ENCODE measurements at regions not wholly inside any gene's neighbourhood (a gene's known extent, or its start where the extent isn't known, plus 50 kb on each side); places are given as distances from the start of the nearest gene placed in this dataset.
"Not testable (repeated sequence)": the region's sequence is repeated elsewhere in the genome, so short reads cannot be mapped to it uniquely, and the experiment has no call there.

- DNase-seq (ENCODE audit: low spot score): no peak
These were observed 1169.7 kb downstream of the DIAPH3 start for GRCh38 chr13:58994077-58994476.

GRCh38 chr13:58994777-58995176 lies 1169.0 kb downstream of the DIAPH3 start:
- DNase-seq (ENCODE audit: low spot score): no peak

- DNase-seq (ENCODE audit: low spot score): no peak
These were observed 1165.0 kb downstream of the DIAPH3 start for GRCh38 chr13:58998716-58999115.

- DNase-seq (ENCODE audit: low spot score): no peak
These were observed 1163.9 kb downstream of the DIAPH3 start for GRCh38 chr13:58999851-59000250.

- no peak for DNase-seq (ENCODE audit: low spot score)
These were observed 1163.0 kb downstream of the DIAPH3 start for GRCh38 chr13:59000770-59001169.

GRCh38 chr13:59012731-59013130 lies 1151.0 kb downstream of the DIAPH3 start:
- no peak for DNase-seq (ENCODE audit: low spot score)

- no peak for DNase-seq (ENCODE audit: low spot score)
These were observed 1147.5 kb downstream of the DIAPH3 start for GRCh38 chr13:59016250-59016649.

GRCh38 chr13:59024434-59024833 lies 1139.3 kb downstream of the DIAPH3 start:
- no peak for DNase-seq (ENCODE audit: low spot score)

- DNase-seq (ENCODE audit: low spot score): no peak
These were observed 1129.5 kb downstream of the DIAPH3 start for GRCh38 chr13:59034198-59034597.

- DNase-seq (ENCODE audit: low spot score): no peak
These were observed 1124.9 kb downstream of the DIAPH3 start for GRCh38 chr13:59038824-59039223.

GRCh38 chr13:59043016-59043415 lies 1120.7 kb downstream of the DIAPH3 start:
- DNase-seq (ENCODE audit: low spot score): no peak

- DNase-seq (ENCODE audit: low spot score): no peak
These were observed 1116.2 kb downstream of the DIAPH3 start for GRCh38 chr13:59047546-59047945.

- DNase-seq (ENCODE audit: low spot score): no peak
These were observed 1102.1 kb downstream of the DIAPH3 start for GRCh38 chr13:59061621-59062020.

- peak; percentile 3 for DNase-seq (ENCODE audit: low spot score)
These were observed 1099.7 kb downstream of the DIAPH3 start for GRCh38 chr13:59064042-59064441.

GRCh38 chr13:59076386-59076785 lies 1087.3 kb downstream of the DIAPH3 start:
- DNase-seq (ENCODE audit: low spot score): not testable (repeated sequence)

GRCh38 chr13:59086147-59086546 lies 1077.6 kb downstream of the DIAPH3 start:
- DNase-seq (ENCODE audit: low spot score): no peak

GRCh38 chr13:59088716-59089115 lies 1075.0 kb downstream of the DIAPH3 start:
- DNase-seq (ENCODE audit: low spot score): no peak

GRCh38 chr13:59094181-59094580 lies 1069.5 kb downstream of the DIAPH3 start:
- no peak for DNase-seq (ENCODE audit: low spot score)

GRCh38 chr13:59099182-59099974 lies 1064.3 kb downstream of the DIAPH3 start:
- no peak for DNase-seq (ENCODE audit: low spot score)

- DNase-seq (ENCODE audit: low spot score): no peak
These were observed 1060.5 kb downstream of the DIAPH3 start for GRCh38 chr13:59103004-59103768.

- DNase-seq (ENCODE audit: low spot score): no peak
These were observed 1052.0 kb downstream of the DIAPH3 start for GRCh38 chr13:59111751-59112171.

- DNase-seq (ENCODE audit: low spot score): no peak
These were observed 1051.5 kb downstream of the DIAPH3 start for GRCh38 chr13:59112221-59112718.

- DNase-seq (ENCODE audit: low spot score): no peak
These were observed 1044.3 kb downstream of the DIAPH3 start for GRCh38 chr13:59119475-59119874.
